Erythroblast (primary cell): ENCODE measurements at regions not wholly inside any gene's neighbourhood (a gene's known extent, or its start where the extent isn't known, plus 50 kb on each side); places are given as distances from the start of the nearest gene placed in this dataset.

Experiments
- DNase-seq, 2 experiments: peaks; one replicate each; lab custom pipeline; 2025; lab: John Stamatoyannopoulos, UW
- GATA1 ChIP-seq: IDR thresholded peaks from 2 replicates; pipeline ENCODE4 v1.6.1; 2011; ENCODE audit warnings: low read depth, mild to moderate bottlenecking, control low read depth, low read length, moderate library complexity
- POLR2A ChIP-seq: IDR thresholded peaks from 2 replicates; pipeline ENCODE4 v1.6.1; 2011; ENCODE audit warnings: mild to moderate bottlenecking, low read length

- DNase-seq: no peak
- TF ChIP-seq POLR2A (no peak), GATA1 (no peak)
Observed at GRCh38 chr1:229221106-229222019, 49.5 kb upstream of the RAB4A start.
